ENCODE measurements at regions not wholly inside any gene's neighbourhood (a gene's known extent, or its start where the extent isn't known, plus 50 kb on each side); places are given as distances from the start of the nearest gene placed in this dataset.

- no peak for DNase-seq
Measured at GRCh38 chr13:78777396-78777795, 118.4 kb upstream of the OBI1 start.

- no peak for DNase-seq
Measured at GRCh38 chr13:78772933-78773332, 114.0 kb upstream of the OBI1 start.

GRCh38 chr13:78770601-78771000 lies 111.6 kb upstream of the OBI1 start:
- DNase-seq: no peak

GRCh38 chr13:78768950-78769349 lies 110.0 kb upstream of the OBI1 start:
- no peak for DNase-seq

- no peak for DNase-seq
Measured at GRCh38 chr13:78764665-78765064, 105.7 kb upstream of the OBI1 start.

- no peak for DNase-seq
Measured at GRCh38 chr13:78762825-78763224, 103.9 kb upstream of the OBI1 start.

GRCh38 chr13:78759704-78760103 lies 100.7 kb upstream of the OBI1 start:
- DNase-seq: no peak

GRCh38 chr13:78758549-78758948 lies 99.6 kb upstream of the OBI1 start:
- DNase-seq: no peak

- DNase-seq: no peak
Measured at GRCh38 chr13:78753435-78753834, 94.5 kb upstream of the OBI1 start.

- no peak for DNase-seq
Measured at GRCh38 chr13:78750735-78751134, 91.8 kb upstream of the OBI1 start.

- no peak for DNase-seq
Measured at GRCh38 chr13:78743973-78744372, 85.0 kb upstream of the OBI1 start.

GRCh38 chr13:78742659-78743058 lies 83.7 kb upstream of the OBI1 start:
- DNase-seq: no peak

- no peak for DNase-seq
Measured at GRCh38 chr13:78736142-78736541, 77.2 kb upstream of the OBI1 start.

GRCh38 chr13:78732445-78733017 lies 73.6 kb upstream of the OBI1 start:
- DNase-seq: no peak

- DNase-seq: no peak
Measured at GRCh38 chr13:78722700-78723099, 63.7 kb upstream of the OBI1 start.

GRCh38 chr13:78719367-78719766 lies 60.4 kb upstream of the OBI1 start:
- no peak for DNase-seq

- DNase-seq: no peak
Measured at GRCh38 chr13:78714717-78715116, 55.8 kb upstream of the OBI1 start.

- DNase-seq: no peak
Measured at GRCh38 chr13:78712831-78713230, 53.9 kb upstream of the OBI1 start.

- no peak for DNase-seq
Measured at GRCh38 chr13:78709028-78709427, 50.1 kb upstream of the OBI1 start.

Measured in activated gamma-delta T cell (primary cell).